GM18517 (cell line): ENCODE measurements at regions not wholly inside any gene's neighbourhood (a gene's known extent, or its start where the extent isn't known, plus 50 kb on each side); places are given as distances from the start of the nearest gene placed in this dataset.
"Not testable (repeated sequence)": the region's sequence is repeated elsewhere in the genome, so short reads cannot be mapped to it uniquely, and the experiment has no call there.

ENCODE experiments used
- ATAC-seq: cut with Tn5 transposase; IDR thresholded peaks from one replicate; pipeline ENCODE4 v1.9.1; 2021; ENCODE audit warnings: mild to moderate bottlenecking, moderate library complexity; ENCODE audit not compliant: unreplicated experiment

DNA sequence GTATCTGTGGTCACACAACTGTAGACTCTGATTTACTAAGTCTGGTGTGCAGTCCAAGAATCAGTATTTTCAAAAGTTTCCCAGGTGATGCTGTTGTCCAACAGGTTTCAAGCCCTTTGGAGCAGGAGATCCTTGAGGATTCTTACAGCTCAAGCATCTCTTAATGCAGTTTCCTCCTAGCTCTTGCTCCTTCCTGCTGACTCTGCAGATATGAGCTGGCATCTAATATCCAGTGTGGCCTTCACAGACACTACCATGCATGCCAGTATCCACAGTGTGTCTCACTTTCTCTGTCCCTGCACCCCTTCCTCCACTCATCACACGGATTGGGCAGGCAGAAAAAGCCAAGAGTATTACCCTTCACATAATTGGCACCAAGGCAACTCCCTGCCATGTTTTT lies 182.2 kb upstream of the TNC start:
- no peak for ATAC-seq

DNA sequence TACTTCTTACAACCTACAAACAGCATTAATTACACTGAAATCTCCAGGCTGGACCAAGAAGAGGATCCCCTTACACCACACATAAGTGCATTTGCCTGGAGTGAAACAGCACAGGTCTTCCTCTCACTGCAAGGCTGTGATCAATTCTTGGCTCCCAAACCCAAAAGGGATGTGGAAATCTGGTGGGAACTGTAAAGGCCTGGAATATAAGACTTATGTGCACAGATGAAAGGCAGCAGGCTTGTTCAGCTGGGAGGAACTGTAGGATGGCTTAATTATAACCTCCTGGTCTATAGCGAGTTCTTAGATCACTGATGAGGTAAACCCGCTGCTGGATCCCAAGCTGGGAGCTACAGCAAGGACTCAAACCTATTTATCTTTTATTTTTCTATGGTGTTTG lies 182.9 kb upstream of the TNC start:
- ATAC-seq, result no peak

DNA sequence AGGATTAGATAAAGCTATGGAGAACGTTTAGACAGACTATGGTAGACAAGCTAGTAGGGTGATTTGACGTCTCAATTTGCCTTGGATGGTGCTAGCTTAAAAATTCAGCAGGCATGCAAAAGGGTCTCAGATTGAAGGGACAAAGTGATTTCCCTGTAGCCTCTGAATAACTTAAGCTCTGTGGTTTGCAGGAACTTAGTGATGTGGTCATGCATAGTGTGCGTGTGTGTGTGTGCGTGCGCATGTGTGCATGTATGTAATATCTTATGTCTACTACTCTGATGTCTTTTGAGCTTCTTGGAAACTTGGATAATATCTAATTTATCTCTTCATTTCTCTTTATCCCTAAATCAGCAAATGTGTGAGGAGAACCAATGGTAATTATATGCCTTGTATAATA lies 183.6 kb upstream of the TNC start:
- no peak for ATAC-seq

DNA sequence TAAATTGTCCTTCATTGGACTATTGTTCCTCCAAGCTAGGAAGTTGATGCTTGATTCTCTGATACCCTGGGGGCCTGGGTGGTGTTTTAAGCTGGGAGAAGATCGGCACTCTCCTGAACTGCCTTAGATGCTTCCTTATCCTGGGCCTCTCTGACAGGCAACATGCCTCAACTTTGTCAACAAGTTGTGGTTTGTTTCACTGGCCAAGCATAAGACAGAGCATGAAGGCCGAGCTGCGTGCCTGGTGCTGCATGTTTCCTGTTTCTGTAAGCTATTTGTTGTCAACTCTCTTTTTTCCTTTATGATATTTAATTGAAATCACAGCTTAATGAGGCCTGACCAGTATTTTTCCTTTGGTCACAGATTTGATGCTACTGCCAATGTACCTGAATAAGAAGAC lies 187.6 kb upstream of the TNC start:
- no peak for ATAC-seq

DNA sequence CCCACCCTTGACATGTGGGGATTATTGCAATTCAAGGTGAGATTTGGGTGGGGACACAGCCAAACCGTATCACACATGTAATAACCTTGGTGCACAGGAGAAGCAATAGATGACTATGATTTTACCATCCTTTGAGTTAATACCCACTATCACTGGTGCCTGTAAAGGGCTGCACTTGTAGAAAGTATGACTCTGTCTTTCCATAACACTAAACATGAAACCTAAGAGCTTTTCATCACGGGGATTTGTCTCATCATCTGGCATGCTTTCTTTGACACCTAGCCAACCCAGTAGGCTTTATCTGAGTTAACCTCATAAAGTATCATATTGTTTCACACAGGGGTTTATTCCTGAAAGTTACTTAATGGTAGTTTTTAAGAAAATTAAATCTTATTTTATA lies 188.9 kb upstream of the TNC start:
- ATAC-seq, result no peak

DNA sequence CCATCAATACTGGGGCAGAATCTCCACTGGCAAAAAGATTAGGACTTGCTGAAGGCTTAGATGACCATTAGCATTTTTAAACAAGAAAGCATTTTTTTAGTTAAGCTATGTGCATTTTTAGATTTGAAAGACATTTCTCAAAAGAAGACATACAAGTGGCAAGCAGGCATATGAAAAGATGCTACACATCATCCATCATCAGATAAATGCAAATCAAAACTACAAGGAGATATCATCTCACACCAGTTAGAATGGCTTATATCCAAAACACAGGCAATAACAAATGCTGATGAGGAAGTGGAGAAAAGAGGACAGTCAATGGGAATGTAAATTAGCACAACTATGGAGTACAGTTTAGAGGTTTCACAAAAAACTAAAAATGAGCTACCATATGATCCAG lies 195.6 kb upstream of the TNC start:
- ATAC-seq, result no peak

DNA sequence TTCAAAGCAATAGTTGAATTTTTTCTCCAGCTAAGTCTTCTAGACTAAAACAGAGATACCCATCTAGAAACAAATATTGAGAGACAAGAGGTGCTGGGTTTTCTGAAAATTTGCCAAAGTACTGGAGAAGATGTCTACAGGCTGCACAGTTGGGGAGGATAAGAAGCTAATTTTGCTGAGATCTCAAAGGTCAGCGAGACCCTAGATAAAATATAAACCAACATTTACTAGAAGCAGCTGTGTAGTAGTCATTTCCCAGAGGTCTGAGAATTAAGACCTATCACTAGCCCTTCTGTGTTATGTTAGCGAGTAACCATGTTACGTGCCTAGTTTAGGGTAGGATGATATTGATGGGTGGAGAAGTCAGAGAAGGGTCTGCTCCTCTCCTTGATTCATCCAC lies 208.5 kb upstream of the TNC start:
- no peak for ATAC-seq

DNA sequence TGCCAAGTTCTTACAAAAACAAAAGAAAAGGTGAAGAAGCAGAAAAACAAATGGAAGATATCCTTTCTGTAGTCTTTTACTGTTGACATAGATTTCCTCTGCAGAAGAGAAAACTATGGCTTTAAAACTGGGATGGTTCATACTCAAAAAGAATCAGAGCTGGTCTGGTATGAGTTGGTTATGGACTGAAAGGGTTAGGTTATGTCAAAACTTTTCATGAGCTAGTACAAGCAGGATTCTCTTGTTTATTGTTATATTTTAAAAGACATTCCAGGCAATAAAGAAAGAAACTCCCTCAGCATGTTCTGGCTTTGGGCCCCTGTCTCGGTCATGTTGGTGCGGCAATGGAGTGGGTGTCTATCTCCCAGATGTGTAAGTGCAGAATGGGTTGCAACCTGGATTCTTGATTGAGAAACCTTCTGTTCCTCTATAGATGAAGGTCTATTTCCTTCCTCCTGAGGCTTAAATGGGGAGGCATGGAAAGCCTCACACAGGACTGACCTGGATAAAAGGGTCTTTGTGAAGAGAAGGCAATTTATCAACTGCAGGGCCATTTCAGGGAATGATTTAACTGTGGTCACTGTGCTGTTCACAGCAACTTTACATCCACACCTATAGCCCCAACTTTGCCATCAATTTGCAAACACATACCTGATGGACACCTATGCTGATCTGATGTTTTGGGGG lies 209.6 kb upstream of the TNC start:
- no peak for ATAC-seq

DNA sequence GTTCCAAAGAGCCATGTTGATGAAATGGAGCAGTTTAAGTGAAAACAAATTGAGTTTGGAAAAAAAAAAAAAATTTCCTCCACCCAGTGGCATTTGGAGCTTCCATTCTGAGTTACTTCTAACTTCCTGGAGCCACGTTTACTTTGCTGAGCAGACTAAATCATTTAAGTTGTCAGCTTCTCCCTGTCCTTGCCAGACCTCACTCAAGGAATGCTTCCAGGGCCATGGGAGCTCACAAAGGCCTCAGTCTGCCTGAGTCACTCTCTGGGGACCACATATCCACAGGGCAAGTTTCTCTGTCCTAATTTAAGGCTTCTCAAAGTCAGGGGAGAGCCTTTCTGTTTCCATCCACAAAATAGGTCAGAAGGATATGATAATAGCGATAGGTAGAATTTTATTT lies 210.3 kb upstream of the TNC start:
- ATAC-seq, result no peak

DNA sequence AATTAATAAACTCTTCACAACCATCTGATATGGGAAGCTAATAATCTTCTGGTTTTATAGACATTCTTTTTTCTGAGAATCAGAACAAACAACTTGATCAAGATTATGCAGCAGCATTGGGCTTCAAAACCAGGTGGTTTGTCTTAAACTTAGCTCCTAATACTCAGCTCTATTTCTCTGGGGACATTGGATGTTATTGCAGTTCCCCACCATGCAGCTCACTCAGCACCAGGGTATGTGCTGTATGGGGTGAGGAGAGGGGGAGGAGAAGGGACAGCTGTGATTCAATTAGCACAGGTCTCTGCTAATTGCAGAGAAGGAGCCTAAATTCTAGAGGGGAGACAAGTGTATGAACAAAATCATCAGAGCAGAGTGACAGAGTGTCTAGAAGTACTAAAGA lies 210.7 kb upstream of the TNC start:
- no peak for ATAC-seq

DNA sequence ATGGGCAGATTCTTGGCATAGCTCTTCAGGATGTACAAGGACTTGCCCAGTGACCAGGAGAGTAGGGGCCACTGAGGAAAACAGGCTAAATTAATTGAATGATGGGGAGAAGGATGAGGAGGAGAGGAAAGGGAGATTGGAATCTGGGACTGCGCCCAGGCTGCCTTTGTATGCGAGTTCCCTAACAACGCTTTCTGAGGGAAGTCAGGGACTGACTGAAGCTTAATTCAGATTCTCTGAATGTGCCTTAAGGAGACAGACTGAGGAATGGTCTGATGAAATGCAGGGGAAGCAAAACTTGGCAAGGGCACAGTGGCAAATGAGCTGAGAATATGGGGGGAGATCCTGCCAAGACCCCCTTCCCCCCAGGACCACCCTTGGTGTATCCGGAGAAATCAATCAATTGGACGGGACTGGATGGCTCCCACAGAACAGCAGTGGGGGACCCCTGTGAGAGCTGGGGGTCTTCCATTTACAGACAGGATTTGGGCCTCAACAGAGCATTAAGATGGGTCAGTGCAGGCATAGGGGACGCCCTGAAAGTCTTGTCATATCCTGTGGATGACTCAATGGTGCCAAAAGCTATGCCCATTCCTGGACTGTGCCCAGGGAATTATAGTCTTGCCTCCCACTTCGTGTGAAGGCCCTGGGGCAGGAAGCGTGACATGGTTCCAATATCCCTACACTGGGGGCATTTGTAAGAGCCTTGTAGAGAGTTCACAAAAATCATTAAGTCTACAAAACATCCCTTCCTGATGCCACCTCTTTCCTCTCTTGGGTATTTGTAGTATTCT lies 215.5 kb upstream of the TNC start:
- no peak for ATAC-seq

DNA sequence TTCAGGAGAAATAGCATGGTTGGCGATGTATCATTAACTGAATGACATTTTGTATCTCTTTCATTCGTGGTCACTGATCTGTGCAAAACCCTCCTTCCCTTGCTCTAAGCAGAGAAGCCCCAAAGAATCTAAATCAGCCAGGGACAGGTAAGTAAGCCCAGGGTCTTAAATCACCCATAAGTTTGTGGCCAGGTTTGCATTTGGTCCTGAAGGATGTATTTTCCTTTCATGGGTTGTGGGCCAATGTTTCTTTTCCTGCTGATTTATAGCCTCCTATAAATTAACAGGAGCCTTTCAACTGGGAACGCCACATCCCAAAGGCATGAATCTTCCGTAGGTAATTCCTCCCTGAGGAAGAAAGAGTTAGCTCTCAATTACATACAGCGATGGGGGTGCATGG lies 217.5 kb upstream of the TNC start:
- no peak for ATAC-seq

DNA sequence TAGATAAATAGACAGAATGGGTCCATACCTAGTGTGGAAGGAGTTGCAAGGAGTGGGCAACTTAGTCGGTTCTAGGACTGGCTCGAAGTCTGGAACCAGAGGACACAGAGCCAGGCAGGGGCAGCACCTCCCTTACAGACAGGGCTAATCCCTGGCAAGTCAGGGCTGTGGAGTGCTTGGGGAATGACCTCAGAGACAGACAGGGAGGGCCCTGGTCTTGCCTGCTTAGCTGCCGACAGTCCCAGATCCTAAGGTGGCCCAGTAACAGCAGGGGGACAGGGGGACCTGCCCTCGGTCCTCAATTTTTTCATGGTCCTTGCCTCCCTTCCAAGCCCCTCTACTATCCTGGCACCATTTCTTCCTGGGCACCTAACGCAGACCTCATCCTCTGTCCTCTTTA lies 222.4 kb upstream of the TNC start:
- ATAC-seq, result no peak

DNA sequence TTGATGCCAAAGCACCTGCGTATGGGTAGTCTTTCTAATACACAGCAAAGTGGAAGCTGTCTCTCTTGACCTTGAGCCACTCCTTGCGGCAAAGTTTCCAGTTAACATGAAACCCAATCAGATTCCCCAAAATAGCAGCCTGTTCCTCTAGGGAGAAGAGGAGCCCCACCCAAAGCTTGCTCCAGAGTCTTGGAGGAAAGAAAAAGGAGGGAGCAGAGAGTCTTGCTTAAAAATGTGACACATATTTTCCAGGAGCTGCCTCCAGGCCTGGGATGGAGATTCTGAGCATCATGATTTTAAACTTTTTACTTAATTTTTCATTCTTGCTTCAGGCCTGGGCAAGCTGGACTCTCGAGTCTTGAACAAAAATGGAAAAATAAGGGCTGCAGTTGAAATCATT lies 223.5 kb upstream of the TNC start:
- ATAC-seq, result no peak

DNA sequence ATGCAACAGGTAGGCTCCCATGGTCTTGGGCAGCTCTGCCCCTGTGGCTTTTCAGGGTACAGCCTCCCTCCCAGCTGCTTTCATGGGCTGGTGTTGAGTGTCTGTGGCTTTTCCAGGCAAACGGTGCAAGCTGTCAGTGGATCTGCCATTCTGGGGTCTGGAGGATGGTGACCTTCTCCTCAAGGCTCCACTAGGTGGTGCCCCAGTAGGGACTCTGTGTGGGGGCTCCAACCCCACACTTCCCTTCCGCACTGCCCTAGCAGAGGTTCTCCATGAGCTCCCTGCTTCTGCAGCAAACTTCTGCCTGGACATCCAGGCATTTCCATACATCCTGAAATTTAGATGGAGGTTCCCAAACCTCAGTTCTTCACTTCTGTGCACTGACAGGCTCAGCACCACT lies 229.8 kb upstream of the TNC start:
- not testable (repeated sequence) for ATAC-seq

DNA sequence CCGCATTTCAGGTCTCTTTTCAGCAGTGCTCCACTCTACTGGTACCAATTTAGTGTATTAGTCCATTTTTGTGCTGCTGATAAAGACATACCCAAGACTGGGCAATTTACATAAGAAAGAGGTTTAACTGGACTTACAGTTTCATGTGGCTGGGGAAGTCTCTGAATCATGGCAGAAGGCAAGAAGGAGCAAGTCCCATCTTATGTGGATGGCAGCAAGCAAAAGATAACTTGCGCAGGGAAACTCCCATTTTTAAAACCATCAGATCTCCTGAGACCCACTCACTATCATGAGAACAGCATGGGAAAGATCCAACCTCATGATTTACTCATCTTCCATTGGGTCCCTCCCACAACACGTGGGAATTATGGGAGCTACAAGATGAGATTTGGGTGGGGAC lies 231.0 kb upstream of the TNC start:
- not testable (repeated sequence) for ATAC-seq

DNA sequence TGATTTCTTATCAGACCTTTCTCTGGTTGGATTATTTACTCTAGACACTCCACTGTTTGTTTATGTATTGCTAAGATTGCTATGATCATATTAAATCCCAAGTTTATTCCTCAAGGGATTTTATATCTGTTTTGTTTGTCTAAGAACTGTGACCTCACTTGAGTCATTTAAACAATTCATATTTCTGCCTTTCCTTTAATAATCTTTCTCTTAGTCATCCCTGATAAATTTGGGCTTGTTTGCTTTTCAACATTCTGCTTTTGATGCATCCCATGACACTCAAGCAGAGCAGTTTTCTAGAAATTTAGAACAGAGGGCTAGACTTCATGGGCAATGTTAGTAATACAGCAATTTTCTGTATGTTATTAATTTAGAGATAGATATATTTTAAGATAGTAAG lies 231.6 kb upstream of the TNC start:
- ATAC-seq, result no peak

DNA sequence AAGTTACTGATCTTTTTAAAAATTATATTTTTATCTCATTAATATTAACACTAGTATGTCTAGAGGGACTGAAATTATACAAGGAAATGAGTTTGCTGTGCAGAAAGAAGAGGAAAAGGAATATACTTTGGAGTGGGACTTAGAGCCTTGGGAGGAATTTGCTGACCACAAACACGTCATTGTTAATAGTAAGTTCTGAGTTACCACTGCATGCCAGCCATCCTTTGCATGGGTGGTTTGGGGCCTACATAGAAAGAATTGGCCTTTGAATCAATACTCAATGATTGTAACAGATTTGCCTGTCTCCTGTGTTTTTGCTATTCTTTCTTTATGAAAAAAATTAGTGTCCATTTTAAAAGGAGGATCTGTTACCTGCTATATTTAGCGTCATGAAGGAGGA lies 232.6 kb upstream of the TNC start:
- ATAC-seq, result no peak

DNA sequence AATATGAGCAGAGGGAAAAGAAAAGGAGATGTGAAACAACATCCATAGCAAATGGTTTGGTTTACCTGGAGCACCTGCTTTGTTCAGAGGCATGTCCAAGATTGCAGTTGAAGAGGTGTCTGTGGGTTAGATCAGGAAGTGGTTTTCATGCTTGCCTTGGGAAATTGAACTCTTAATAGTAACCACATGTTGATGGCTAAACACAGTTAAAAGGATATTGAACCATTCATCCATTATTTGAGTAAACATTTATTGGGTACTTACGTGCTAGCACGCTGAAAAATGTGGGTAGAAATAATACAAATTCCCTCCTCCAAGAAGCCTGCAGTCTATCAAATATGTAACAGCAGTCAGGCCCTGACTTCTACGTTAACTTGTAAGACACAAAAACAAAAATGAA lies 235.7 kb upstream of the TNC start:
- ATAC-seq, result no peak

DNA sequence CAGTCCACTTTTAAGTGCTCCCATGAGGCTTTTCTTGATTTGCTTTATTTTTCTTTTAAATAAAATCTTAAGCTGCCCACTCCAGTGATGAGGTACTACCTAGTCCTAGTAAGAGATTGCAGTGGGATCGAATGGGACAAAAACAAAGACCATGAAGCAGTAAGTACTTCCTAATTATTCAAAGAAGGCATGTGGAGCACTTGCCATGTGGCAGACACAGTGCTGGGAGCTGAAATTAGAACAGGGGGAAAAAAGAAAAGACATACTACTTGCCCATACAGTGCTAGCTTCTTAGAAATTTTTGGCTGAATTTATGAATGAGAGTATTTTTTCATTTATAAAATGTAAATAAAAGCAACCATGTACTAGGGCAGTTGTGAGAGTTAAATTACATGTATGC lies 239.9 kb upstream of the TNC start:
- no peak for ATAC-seq

DNA sequence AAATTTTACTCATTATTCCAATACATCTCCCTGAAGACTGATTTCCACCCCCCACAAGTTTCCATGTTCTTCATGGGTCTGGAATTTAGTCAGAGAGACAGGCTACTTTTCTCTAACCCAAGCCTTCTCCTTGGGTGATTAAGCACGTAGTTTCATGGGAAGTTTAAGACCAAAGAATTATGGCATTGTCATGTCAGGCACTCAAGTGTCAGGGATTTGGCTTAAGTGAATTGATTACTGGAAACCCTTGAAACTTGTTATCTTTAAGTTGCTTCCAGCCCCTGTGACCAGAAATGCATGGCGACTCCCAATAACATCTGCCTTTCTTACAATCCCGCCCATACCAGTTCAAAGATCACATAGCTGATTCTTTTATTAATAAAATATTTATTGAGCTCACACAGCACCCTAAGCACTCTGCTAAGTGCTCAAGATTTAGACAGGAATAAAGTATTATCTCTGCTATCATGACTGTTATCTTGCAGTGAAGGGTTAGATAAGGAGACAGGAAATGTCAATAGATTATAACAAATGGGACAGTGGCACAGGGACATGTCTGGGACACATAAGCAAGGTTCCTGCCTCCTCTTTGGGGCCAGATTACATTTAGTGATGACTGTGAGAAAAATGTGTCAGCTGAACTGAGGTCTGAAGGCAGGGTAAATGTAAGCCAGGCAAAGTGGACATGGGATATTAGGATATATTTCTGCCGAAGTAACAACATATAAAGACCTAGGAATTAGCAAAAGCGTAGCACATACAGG lies 241.2 kb upstream of the TNC start:
- ATAC-seq, result no peak

DNA sequence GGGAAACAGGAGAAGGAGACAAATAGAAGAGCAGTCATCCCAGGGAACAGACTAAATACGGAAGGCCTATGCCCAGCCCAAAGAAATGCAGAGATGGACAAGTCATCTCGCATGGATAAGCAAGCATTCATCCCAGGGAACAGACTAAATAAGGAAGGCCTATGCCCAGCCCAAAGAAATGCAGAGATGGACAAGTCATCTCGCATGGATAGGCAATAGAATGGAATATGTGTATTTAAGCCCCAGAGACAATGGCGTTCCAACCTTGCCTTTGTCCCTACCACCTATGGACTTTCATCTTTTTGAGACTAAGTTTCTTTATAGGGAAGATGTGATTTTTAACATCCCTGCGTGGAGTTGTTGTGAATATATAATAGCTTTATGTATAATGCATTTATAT lies 242.2 kb upstream of the TNC start:
- ATAC-seq, result no peak
